ENCODE measurements at regions not wholly inside any gene's neighbourhood (a gene's known extent, or its start where the extent isn't known, plus 50 kb on each side); places are given as distances from the start of the nearest gene placed in this dataset.

GRCh38 chr14:57066463-57066862 is 202.2 kb downstream of the EXOC5 start:
- Histone ChIP-seq H3K79me2 (ENCODE audit: insufficient read depth, low read length) (no peaks in the 10 kb centered on the region), H3K4me3 (replicated peaks in 1 of 3; ENCODE audit: insufficient read depth in 1 of 3, low read depth in 2 of 3, low read length in 3 of 3) (no peak overlapping the region), H3K4me2 (ENCODE audit: low read depth, low read length) (no peak overlapping the region), H3K27ac (ENCODE audit: extremely low read length, insufficient read depth, low read length) (no peak overlapping the region), H2AFZ (ENCODE audit: low read length) (no peak overlapping the region), H4K20me1 (ENCODE audit: insufficient read depth, low read length) (no peaks in the 10 kb centered on the region), H3K9ac (ENCODE audit: insufficient read depth, low read depth, low read length) (no peak overlapping the region), H3K4me1 (ENCODE audit: insufficient read depth, low read length) (no peaks in the 10 kb centered on the region), H3K27me3 (ENCODE audit: control insufficient read depth in 1 of 2, insufficient read depth in 2 of 2, low read length in 2 of 2) (peaks cover 0 to 5% of the 10 kb centered on the region in 2 experiments; a peak in 2 of 5 replicates), H3K9me3 (ENCODE audit: low read length) (no peaks in the 10 kb centered on the region), H3K36me3 (replicated peaks in 1 of 2; ENCODE audit: control insufficient read depth in 1 of 2, insufficient read depth in 2 of 2, low read length in 2 of 2) (no peaks in the 10 kb centered on the region)
- intact Hi-C loops (cut with micrococcal nuclease; ENCODE audit: unreplicated experiment) = loop anchor here (2.0 to 5.0 kb wide), 3 partner anchors 116 to 404 kb away; no protein-coding TSS in a partner anchor
- in situ Hi-C loops (cut with HindIII; ENCODE audit: extremely low pct_ligation_motif_present, low pct_unique_long_range_greater_than_20kb) = loop anchor here (10.0 to 25.0 kb wide), 2 partner anchors 379 to 512 kb away; no protein-coding TSS in a partner anchor
- ATAC-seq = no peak
- DNase-seq (ENCODE audit: low spot score) = no peak
- FAIRE-seq = no peak
- no TSS peak for BruUV-seq (replicated peaks)
- CTCF ChIA-PET (ENCODE audit: low intra/inter-chr PET ratio, low total read pairs) = interaction anchor here (1.0 to 1.7 kb wide), 4 partner anchors 228 to 576 kb away, joined by 3 to 8 read pairs (median 6); no protein-coding TSS in a partner anchor
- 1% methylated on average over 4 of the region's 4 CpGs for WGBS (ENCODE audit: low lambda C conversion rate)
- POLR2A ChIA-PET = no interaction called here
- TF ChIP-seq ZNF788 (CRISPR knock-in tag; IDR thresholded peaks at IDR 0.05; ENCODE audit: borderline replicate concordance) = no peak
- no peak for TF ChIP-seq PAXIP1 (CRISPR knock-in tag; conservative IDR thresholded peaks at IDR 0.05)
- no peak for TF ChIP-seq RFXAP (CRISPR knock-in tag; IDR thresholded peaks at IDR 0.05; ENCODE audit: borderline replicate concordance)
- TF ChIP-seq NKX3-1 (CRISPR knock-in tag; IDR thresholded peaks at IDR 0.05) = no peak
- TF ChIP-seq NONO (IDR thresholded peaks at IDR 0.05) = no peak
- TF ChIP-seq NONO (CRISPR knock-in tag; conservative IDR thresholded peaks at IDR 0.05) = no peak
- TF ChIP-seq ZNF878 (CRISPR knock-in tag; IDR thresholded peaks at IDR 0.05) = no peak
- no peak for TF ChIP-seq ZBTB42 (CRISPR knock-in tag; IDR thresholded peaks at IDR 0.05)
- no peak for TF ChIP-seq SNAPC5 (CRISPR knock-in tag; IDR thresholded peaks at IDR 0.05; ENCODE audit: borderline replicate concordance)
- TF ChIP-seq KDM2A (CRISPR knock-in tag; IDR thresholded peaks at IDR 0.05; ENCODE audit: borderline replicate concordance, low read depth) = no peak
- TF ChIP-seq AKAP8 (CRISPR knock-in tag; IDR thresholded peaks at IDR 0.05) = no peak
- TF ChIP-seq ZNF142 (CRISPR knock-in tag; IDR thresholded peaks at IDR 0.05) = no peak
- no peak for TF ChIP-seq SRF (IDR thresholded peaks at IDR 0.05; ENCODE audit: low read depth, low read length)
- TF ChIP-seq NR0B2 (CRISPR knock-in tag; IDR thresholded peaks at IDR 0.05) = no peak
- no peak for TF ChIP-seq KLF11 (CRISPR knock-in tag; IDR thresholded peaks at IDR 0.05)
- no peak for TF ChIP-seq ZNF367 (CRISPR knock-in tag; IDR thresholded peaks at IDR 0.05; ENCODE audit: borderline replicate concordance)
- TF ChIP-seq NBN (conservative IDR thresholded peaks at IDR 0.05) = no peak

Data from HepG2 (cell line).